Keratinocyte (primary cell): ENCODE measurements at regions not wholly inside any gene's neighbourhood (a gene's known extent, or its start where the extent isn't known, plus 50 kb on each side); places are given as distances from the start of the nearest gene placed in this dataset.

Experiments
- EZH2 ChIP-seq: IDR thresholded peaks from one replicate; pipeline ENCODE4 v1.6.1; 2012; ENCODE audit warnings: inconsistent platforms, mild to moderate bottlenecking, low read length, moderate library complexity
- TF ChIP-seq, protein P1 (sequence below), 3 experiments: IDR thresholded peaks in 1 of 3; conservative IDR thresholded peaks in 1 of 3; optimal IDR thresholded peaks in 1 of 3; 2 replicates in 2 of 3; 3 replicates in 1 of 3; pipeline versions ENCODE3 to v1.5.1; 2011; ENCODE audit warnings: low read length in 3 of 3, mild to moderate bottlenecking in 3 of 3, moderate library complexity in 2 of 3, control low read depth in 1 of 3, inconsistent platforms in 1 of 3; ENCODE audit not compliant: insufficient read depth in 2 of 3; ENCODE audit errors: extremely low read depth in 1 of 3

DNA sequence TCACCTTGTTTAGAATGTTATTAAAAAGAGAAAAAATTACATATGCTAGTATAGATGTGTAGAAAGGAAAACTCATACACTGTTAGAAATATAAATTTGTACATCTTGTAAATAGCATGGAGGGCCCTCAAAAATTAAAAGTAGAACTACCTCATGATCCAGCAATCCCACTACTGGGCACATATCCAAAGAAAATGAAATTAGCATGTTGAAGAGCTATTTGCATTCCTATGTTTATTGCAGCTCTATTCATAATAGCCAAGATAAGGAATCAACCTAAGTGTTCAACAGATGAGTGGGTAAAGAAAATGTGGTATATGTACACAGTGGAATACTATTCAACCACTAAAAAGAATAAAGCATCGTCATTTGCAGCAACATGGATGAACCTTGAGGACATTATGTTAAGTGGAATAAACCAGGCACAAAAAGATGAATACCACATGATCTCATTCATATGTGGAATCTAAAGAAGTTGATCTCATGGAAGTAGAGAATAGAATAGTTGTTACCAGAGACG is 251.5 kb upstream of the THUMPD2 start:
- TF ChIP-seq, protein P1, sequence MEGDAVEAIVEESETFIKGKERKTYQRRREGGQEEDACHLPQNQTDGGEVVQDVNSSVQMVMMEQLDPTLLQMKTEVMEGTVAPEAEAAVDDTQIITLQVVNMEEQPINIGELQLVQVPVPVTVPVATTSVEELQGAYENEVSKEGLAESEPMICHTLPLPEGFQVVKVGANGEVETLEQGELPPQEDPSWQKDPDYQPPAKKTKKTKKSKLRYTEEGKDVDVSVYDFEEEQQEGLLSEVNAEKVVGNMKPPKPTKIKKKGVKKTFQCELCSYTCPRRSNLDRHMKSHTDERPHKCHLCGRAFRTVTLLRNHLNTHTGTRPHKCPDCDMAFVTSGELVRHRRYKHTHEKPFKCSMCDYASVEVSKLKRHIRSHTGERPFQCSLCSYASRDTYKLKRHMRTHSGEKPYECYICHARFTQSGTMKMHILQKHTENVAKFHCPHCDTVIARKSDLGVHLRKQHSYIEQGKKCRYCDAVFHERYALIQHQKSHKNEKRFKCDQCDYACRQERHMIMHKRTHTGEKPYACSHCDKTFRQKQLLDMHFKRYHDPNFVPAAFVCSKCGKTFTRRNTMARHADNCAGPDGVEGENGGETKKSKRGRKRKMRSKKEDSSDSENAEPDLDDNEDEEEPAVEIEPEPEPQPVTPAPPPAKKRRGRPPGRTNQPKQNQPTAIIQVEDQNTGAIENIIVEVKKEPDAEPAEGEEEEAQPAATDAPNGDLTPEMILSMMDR (optimal IDR thresholded peaks at IDR 0.05 in 1 of 3, IDR thresholded peaks at IDR 0.05 in 1 of 3, conservative IDR thresholded peaks at IDR 0.05 in 1 of 3; ENCODE audit: extremely low read depth in 1 of 3, insufficient read depth in 2 of 3, low read length in 3 of 3) = no peak
- no peak for TF ChIP-seq EZH2
